Bone marrow (tissue), 2 donors: ENCODE measurements at regions not wholly inside any gene's neighbourhood (a gene's known extent, or its start where the extent isn't known, plus 50 kb on each side); places are given as distances from the start of the nearest gene placed in this dataset.

Source experiments
- DNase-seq, 2 donors: peaks; one replicate each; lab custom pipeline; 2025; lab: John Stamatoyannopoulos, UW

GRCh38 chr1:38287547-38287946 lies 241.0 kb upstream of the POU3F1 start:
- DNase-seq = no peak

DNA sequence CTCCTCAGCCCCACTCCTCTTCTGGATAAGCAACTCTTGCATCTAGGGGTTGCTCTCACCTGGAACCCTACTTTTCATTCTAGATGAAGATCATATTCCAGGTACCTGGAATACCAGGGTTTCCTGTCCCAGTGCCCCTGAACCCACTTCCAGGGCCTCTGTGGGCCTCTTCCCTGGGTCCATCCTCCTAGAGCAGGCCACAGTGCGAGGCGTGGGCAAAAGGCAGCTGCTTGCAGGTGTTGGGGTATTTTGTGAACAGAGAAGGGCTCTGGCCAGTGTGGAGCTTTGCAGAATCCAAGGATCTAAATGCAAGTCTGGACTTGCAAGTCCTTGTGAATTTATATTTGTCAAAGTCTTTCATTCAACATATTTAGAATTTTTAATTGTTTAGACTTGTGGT lies 240.4 kb upstream of the POU3F1 start:
- DNase-seq = no peak

DNA sequence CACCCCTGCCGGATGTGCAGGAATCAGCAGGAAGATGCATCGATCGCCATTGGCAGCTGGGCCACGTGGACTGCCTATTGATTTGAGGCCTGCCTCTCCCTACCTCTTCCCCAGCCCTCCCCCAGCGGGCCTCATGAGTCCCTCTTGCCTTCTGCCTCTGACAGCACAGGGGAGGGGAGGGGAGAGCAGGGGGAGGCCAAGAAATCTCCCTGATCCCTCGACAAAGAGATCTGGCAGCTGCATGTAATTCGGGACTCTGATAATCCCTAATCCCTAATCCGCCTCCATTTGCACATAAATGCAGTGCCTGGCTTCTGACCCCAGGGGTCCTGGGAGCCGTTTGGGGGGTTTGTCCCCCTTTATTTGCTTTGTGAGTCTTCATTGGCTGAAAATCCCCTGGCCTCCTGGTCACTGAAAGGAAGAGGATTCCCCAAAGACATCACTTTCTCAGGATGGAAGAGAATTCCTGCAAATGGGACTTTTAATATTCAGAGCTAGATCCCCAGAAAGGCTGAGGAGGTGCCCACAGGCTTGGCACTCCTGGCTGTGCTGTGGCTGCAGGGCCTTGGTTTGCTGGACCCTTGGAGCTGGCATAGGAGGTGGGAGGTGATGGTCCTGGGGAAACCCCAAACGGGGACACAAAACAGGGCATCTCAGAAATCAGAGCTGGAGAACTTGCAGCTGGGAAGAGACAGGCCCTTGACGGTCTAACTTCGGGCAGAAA lies 239.4 kb upstream of the POU3F1 start:
- DNase-seq = no peak

- no peak for DNase-seq
Observed at GRCh38 chr1:38284953-38285352, 238.4 kb upstream of the POU3F1 start.

DNA sequence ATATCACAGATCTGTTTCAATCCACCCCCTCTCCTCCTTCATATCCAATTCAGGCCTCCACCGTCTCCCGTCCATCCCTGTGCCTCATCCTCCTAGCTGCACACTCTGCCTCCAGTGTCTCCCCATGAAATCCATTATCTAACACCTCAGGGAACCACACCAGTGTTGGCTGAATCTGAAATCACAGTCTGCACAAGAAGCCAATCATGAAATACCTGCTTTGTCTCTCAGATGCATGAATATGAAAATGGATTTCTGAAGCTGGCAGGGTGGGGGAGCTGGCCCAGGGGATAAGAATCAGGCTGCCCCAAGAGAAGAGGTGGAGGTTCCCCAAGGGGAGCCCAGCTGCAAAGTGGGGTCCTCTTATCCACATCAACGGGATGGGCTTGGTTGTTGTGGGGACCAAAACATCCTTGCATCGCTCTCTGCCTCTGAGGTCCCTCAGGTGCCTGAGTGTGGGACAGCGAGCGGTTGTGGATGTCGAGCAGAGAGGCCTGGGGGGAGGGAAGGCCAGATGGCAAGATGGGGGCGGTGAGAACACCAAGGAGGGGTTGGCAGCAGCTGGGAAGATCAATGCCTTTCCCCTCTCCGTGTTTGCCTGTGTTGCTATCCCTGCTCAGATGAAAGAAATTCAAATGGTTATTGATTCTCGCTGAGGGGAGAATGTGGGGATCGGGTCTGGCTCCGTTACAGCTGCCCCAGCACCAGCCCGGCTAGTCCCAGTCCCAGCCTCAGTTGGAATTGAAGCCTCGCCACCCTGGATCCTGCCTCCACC lies 237.3 kb upstream of the POU3F1 start:
- DNase-seq = no peak

DNA sequence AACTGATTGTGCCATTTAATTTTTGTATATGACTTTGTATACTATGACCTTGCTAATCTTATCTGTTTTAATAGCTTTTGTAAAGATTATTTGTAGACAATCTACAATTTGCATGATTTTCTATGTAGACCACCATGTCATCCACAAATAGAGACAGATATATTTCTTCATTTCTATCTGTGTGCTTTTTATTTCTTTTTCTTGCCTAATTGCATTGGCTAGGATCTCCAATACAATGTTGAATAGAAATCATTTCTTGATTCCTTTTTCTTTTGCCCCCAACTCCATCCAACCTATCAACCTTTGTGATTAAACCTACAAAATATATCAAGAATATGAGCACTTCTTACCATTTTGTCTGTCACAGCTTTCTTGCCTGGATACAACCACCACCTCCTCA lies 232.6 kb upstream of the POU3F1 start:
- DNase-seq = no peak

DNA sequence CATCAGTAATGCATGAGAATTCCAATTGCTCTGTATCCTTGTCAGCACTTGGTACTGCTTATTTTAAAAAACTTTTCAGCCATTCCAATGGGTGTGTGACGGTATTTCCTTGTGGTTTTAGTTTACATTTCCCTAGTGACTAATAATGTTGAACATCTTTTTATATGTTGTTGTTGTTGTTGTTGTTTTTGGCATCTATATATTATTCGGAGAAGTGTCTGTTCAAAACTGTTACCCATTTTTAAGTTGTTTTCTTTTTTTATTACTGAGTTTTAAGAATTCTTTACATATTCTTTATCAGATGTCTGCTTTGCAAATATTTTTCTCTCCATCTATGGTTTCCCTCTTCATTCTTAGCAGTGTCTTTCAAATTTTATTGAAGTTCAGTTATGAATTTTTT lies 231.1 kb upstream of the POU3F1 start:
- DNase-seq = no peak

GRCh38 chr1:38275960-38276359 lies 229.4 kb upstream of the POU3F1 start:
- DNase-seq = no peak

- no peak for DNase-seq
Observed at GRCh38 chr1:38274974-38275373, 228.4 kb upstream of the POU3F1 start.

GRCh38 chr1:38273196-38273804 lies 226.7 kb upstream of the POU3F1 start:
- DNase-seq = no peak

- no peak for DNase-seq
Observed at GRCh38 chr1:38272515-38272914, 225.9 kb upstream of the POU3F1 start.

GRCh38 chr1:38270849-38271633 lies 224.4 kb upstream of the POU3F1 start:
- no peak for DNase-seq

GRCh38 chr1:38269923-38270848 lies 223.6 kb upstream of the POU3F1 start:
- DNase-seq = no peak

- no peak for DNase-seq
Observed at GRCh38 chr1:38268226-38268625, 221.6 kb upstream of the POU3F1 start.

GRCh38 chr1:38267037-38268036 lies 220.7 kb upstream of the POU3F1 start:
- DNase-seq = no peak

- no peak for DNase-seq
Observed at GRCh38 chr1:38266197-38266520, 219.6 kb upstream of the POU3F1 start.

- no peak for DNase-seq
Observed at GRCh38 chr1:38265293-38266196, 219.0 kb upstream of the POU3F1 start.

- no peak for DNase-seq
Observed at GRCh38 chr1:38263438-38263837, 216.8 kb upstream of the POU3F1 start.

DNA sequence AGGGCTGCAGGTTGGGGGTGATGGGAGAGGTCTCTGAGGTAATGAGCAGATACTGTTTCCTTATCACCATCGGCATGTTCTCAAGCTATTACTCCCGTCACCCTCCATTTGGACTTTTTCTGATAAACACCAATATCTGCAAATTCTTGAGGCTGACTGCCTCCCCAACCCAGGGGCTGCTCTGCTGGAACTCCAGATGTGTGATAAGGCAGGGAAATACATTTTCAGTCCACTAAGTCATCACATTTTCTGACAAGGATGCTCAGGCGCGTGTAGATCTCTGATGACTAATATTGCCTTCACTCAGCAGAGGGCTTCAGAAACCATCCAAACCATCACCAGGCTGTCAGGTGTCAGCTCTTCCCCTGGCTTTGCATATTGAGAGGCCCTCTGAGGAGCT lies 215.0 kb upstream of the POU3F1 start:
- DNase-seq = no peak
